ENCODE measurements at regions not wholly inside any gene's neighbourhood (a gene's known extent, or its start where the extent isn't known, plus 50 kb on each side); places are given as distances from the start of the nearest gene placed in this dataset.

- no peak for TF ChIP-seq ZBTB33 (IDR thresholded peaks at IDR 0.05)
- no peak for TF ChIP-seq GABPA (IDR thresholded peaks at IDR 0.05 in 1 of 2, conservative IDR thresholded peaks at IDR 0.05 in 1 of 2)
- no peak for TF ChIP-seq YY1 (IDR thresholded peaks at IDR 0.05)
These were observed 286.7 kb upstream of the ZNF462 start (continued) for GRCh38 chr9:106576232-106576760.

GRCh38 chr9:106577121-106577520 lies 285.8 kb upstream of the ZNF462 start:
- DNase-seq (ENCODE audit: low spot score), result no peak
- H3K4me3 ChIP-seq (ENCODE audit: low read depth in 1 of 3, low read length in 3 of 3), result no peak overlapping the region
- TF ChIP-seq REST (IDR thresholded peaks at IDR 0.05), result no peak
- TF ChIP-seq HNF4A (conservative IDR thresholded peaks at IDR 0.05), result no peak
- no peak for TF ChIP-seq EGR1 (IDR thresholded peaks at IDR 0.05; ENCODE audit: low read depth in 2 of 2)
- no peak for TF ChIP-seq FOXA2 (IDR thresholded peaks at IDR 0.05)
- TF ChIP-seq CTCF (IDR thresholded peaks at IDR 0.05; ENCODE audit: low read depth, low read length, missing input control), result no peak
- TF ChIP-seq ATF3 (IDR thresholded peaks at IDR 0.05), result no peak
- TF ChIP-seq NR2F2 (IDR thresholded peaks at IDR 0.05), result no peak
- no peak for TF ChIP-seq MAX (IDR thresholded peaks at IDR 0.05)
- no peak for TF ChIP-seq GABPA (IDR thresholded peaks at IDR 0.05 in 1 of 2, conservative IDR thresholded peaks at IDR 0.05 in 1 of 2)
- TF ChIP-seq YY1 (IDR thresholded peaks at IDR 0.05), result no peak
- TF ChIP-seq JUND (IDR thresholded peaks at IDR 0.05), result no peak
- H3K9ac ChIP-seq (ENCODE audit: low read depth in 1 of 2, low read length in 2 of 2), result no peak overlapping the region
- no peak overlapping the region for H3K27ac ChIP-seq (ENCODE audit: low read depth in 1 of 2, low read length in 2 of 2)
- no peaks in the 10 kb centered on the region for H3K27me3 ChIP-seq (ENCODE audit: control insufficient read depth in 4 of 4, insufficient read depth in 4 of 4, low read length in 3 of 4)
- no peaks in the 10 kb centered on the region for H3K4me1 ChIP-seq (ENCODE audit: control insufficient read depth in 4 of 4, insufficient read depth in 4 of 4, low read length in 3 of 4)
- H3K9me3 ChIP-seq (ENCODE audit: control insufficient read depth in 4 of 4, low read length in 3 of 4), result no peaks in the 10 kb centered on the region
- H3K36me3 ChIP-seq (ENCODE audit: control insufficient read depth in 4 of 4, insufficient read depth in 3 of 4, low read depth in 1 of 4, low read length in 3 of 4), result no peaks in the 10 kb centered on the region

- Histone ChIP-seq H3K9ac (ENCODE audit: low read depth in 1 of 2, low read length in 2 of 2) (no peak overlapping the region), H3K4me1 (ENCODE audit: control insufficient read depth in 4 of 4, insufficient read depth in 4 of 4, low read length in 3 of 4) (no peaks in the 10 kb centered on the region), H3K27ac (ENCODE audit: low read depth in 1 of 2, low read length in 2 of 2) (no peak overlapping the region), H3K36me3 (ENCODE audit: control insufficient read depth in 4 of 4, insufficient read depth in 3 of 4, low read depth in 1 of 4, low read length in 3 of 4) (no peaks in the 10 kb centered on the region), H3K9me3 (ENCODE audit: control insufficient read depth in 4 of 4, low read length in 3 of 4) (no peaks in the 10 kb centered on the region), H3K4me3 (ENCODE audit: low read depth in 1 of 3, low read length in 3 of 3) (no peak overlapping the region), H3K27me3 (ENCODE audit: control insufficient read depth in 4 of 4, insufficient read depth in 4 of 4, low read length in 3 of 4) (no peaks in the 10 kb centered on the region)
- WGBS, result 58% methylated on average over 1 of the region's 1 CpG
- DNase-seq (ENCODE audit: low spot score), result no peak
- TF ChIP-seq JUND (IDR thresholded peaks at IDR 0.05) (no peak), FOXA2 (IDR thresholded peaks at IDR 0.05) (no peak), ZBTB33 (IDR thresholded peaks at IDR 0.05) (no peak), MAX (IDR thresholded peaks at IDR 0.05) (no peak), TAF1 (conservative IDR thresholded peaks at IDR 0.05) (no peak), EGR1 (IDR thresholded peaks at IDR 0.05; ENCODE audit: low read depth in 2 of 2) (no peak), RAD21 (IDR thresholded peaks at IDR 0.05) (no peak), SP1 (IDR thresholded peaks at IDR 0.05) (no peak), ATF3 (IDR thresholded peaks at IDR 0.05) (no peak)
These were observed 282.4 kb upstream of the ZNF462 start for GRCh38 chr9:106580546-106580945.

All from liver (tissue), 8 donors.